GM12865 (cell line): ENCODE measurements at regions not wholly inside any gene's neighbourhood (a gene's known extent, or its start where the extent isn't known, plus 50 kb on each side); places are given as distances from the start of the nearest gene placed in this dataset.

Source experiments
- DNase-seq: peaks from one replicate; pipeline ENCODE4 v3.0.0; 2010; ENCODE audit warnings: low read depth
- H3K4me3 ChIP-seq: 2 replicates; pipeline ENCODE4 v1.5.1; 2011; ENCODE audit warnings: mild to moderate bottlenecking, low read depth, low read length, control low read depth
- TF ChIP-seq, protein P1 (sequence below): IDR thresholded peaks from 2 replicates; pipeline ENCODE4 v1.5.1; 2011; ENCODE audit warnings: low read length, control low read depth, low read depth, inconsistent platforms; ENCODE audit not compliant: insufficient read depth; ENCODE audit errors: missing control alignments

DNA sequence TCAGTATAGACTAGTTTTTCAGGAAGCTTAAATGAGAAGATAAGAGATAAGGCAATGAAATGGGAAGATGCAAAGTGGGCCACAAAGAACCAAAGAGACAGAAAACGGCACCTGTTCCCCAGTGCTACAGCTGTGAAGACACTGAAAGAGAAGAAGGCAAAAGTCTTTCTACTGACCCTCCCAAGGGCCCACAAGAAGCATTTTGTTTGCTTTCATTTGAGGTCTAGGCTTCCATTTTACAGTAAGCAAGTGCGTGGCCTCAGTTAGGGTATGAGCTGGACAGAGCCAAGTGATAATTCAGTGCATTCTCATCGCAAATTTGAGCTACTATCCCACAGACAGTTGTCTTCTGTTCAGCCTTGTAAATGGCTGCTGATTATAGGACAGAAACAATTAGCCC is 53.4 kb upstream of the STK17B start:
- TF ChIP-seq, protein P1, sequence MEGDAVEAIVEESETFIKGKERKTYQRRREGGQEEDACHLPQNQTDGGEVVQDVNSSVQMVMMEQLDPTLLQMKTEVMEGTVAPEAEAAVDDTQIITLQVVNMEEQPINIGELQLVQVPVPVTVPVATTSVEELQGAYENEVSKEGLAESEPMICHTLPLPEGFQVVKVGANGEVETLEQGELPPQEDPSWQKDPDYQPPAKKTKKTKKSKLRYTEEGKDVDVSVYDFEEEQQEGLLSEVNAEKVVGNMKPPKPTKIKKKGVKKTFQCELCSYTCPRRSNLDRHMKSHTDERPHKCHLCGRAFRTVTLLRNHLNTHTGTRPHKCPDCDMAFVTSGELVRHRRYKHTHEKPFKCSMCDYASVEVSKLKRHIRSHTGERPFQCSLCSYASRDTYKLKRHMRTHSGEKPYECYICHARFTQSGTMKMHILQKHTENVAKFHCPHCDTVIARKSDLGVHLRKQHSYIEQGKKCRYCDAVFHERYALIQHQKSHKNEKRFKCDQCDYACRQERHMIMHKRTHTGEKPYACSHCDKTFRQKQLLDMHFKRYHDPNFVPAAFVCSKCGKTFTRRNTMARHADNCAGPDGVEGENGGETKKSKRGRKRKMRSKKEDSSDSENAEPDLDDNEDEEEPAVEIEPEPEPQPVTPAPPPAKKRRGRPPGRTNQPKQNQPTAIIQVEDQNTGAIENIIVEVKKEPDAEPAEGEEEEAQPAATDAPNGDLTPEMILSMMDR: no peak
- DNase-seq: no peak
- H3K4me3 ChIP-seq: no peak overlapping the region

DNA sequence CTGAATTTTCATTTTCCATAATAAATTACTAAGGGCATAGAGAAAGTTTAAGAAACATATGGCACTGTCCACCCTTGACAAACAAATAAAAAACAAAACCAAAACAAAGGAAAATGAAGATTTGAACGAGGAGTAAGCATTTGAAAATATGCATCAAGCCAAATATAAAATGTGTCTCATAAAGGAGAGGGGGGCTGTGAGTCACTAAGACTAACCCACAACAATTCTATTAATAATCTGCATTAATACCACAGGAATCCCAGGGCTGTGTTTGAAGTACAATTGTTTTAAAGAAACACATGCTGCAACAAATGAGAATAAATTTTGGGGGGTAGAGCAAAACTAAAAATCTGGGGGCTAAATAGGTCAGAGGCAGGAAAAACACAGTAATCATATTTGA is 53.8 kb upstream of the STK17B start:
- no peak overlapping the region for H3K4me3 ChIP-seq
- TF ChIP-seq, protein P1: no peak
- no peak for DNase-seq

DNA sequence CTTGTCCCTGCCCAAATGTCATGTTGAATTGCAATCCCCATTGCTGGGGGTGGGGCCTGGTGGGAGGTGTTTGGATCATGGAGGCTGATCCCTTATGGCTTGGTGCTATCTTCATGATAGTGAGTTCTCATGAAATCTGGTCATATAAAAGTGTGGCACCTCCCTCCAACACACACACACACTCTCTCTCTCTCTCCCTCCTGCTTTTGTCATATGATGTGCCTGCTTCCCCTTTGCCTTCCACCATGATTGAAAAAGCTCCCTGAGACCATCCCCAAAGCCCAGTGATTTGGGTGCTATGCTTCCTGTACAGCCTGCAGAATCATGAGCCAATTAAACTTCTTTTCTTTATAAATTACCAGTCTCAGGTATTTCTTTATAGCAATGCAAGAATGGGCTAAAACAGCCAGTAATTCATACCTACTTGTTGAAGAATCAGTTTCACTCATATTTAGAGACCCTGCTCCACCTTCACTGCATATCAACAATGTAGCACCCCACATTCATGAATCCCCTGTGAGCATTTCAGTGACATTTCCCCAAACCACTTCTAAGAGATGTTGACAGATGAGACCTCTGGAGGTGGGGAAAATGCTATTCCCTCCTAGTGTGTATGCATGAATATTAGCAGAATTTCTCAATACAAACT is 54.8 kb upstream of the STK17B start:
- no peak for DNase-seq
- TF ChIP-seq, protein P1: no peak
- no peak overlapping the region for H3K4me3 ChIP-seq

DNA sequence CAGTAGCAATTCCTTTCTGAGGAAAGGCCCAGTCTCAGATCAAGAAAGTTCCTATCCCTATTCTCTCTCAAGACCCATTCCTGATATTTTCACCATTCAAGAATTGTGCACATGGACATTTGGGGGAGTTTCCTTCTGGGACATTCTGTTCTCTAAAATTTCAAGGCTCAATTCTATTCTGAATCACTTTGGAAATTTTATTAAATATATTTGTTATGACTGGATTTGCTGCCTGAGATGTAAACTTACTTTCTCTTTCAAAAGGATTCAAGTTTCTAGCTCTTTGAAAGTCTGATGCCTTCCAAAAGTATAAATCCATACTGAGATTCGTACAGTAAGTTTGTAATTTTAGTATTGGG is 55.3 kb upstream of the STK17B start:
- DNase-seq: no peak
- TF ChIP-seq, protein P1: no peak
- H3K4me3 ChIP-seq: no peak overlapping the region

DNA sequence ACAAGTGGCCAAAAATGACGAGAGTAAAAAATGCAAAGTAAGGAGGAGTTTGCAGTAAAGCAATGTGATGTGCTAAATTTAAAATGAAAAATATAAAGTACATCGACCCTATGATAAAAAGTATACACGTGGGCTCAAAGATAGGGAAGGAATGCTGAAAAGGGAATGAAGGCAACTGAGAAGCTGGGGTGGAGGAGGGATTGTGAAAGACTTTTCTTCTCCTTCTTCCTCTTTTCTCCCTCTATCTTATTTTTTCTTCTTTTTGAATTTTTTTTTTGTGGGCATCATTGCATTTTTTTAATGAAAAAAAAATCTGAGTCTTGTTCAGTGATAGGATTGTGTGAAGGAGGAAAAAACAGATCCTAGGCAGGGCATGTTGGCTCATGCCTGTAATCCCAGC is 57.6 kb upstream of the STK17B start:
- no peak overlapping the region for H3K4me3 ChIP-seq
- DNase-seq: no peak
- TF ChIP-seq, protein P1: no peak

DNA sequence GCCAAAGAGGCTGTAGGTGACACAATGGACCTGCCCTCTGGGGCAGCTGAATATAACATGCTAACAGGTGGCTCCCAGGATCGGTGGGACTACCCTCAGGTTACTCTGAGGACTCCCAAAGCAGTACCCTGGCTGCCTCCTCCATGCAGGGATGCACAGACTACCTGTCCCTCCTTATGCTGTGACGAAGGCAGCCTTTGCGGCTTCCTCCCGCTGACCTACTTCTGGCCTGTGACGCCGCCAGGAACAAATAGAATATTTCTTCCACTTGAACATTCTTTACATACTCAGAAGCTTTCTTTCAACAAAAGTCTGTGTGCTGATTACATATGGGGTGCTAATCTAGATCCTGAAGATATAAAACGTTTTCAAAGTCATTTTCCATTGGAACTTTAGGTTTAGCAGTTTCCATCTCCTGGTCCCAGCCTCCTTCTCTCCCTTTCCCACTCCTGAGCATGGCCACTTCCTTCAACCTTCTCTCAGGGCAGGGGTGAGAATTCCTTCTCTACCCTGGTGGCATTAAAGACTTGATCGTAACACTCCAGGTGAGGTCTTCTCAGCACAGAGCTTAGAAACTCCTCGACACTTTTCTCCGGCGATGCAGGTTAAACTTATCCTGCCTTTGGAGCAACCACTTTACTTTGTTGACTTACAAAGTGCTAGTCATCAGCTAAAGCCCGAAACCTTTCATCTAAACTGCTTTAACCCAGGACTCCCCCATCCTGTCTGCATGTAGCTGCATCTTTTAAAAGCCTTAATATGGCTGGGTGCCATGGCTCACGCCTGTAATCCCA is 58.9 kb upstream of the STK17B start:
- DNase-seq: no peak
- no peak overlapping the region for H3K4me3 ChIP-seq
- TF ChIP-seq, protein P1: no peak
